H1 (cell line): ENCODE measurements at regions not wholly inside any gene's neighbourhood (a gene's known extent, or its start where the extent isn't known, plus 50 kb on each side); places are given as distances from the start of the nearest gene placed in this dataset.
A peak's percentile ranks its signal among the peaks of the same experiment; 100 is the strongest.

Experiments used
- CTCF ChIA-PET: fragments of 300-600 bp; sonication (Branson Sonifier 250); formaldehyde crosslinking; loops from one replicate; lab custom pipeline; 2021; ENCODE audit not compliant: partially characterized antibody; lab: Charles Lee
- POLR2A ChIA-PET: fragments of 300-600 bp; sonication (Branson Sonifier 250); formaldehyde crosslinking; loops from one replicate; lab custom pipeline; 2021; ENCODE audit warnings: inconsistent platforms; ENCODE audit not compliant: partially characterized antibody; lab: Charles Lee
- DNase-seq, 2 experiments: peaks; one replicate each; pipeline versions ENCODE4 v3.0.0 to v3.0.0-alpha.2; 2010 to 2022; ENCODE audit warnings: low spot score in 2 of 2, low read depth in 1 of 2, mixed read lengths in 1 of 2
- FAIRE-seq: peaks from 2 replicates; lab custom pipeline; 2011; peaks lifted over from hg19 to GRCh38; lab: Jason Lieb, UNC
- H2AFZ ChIP-seq: 2 replicates; pipeline ENCODE4 v1.8.1; 2012; ENCODE audit warnings: low read length, inconsistent platforms
- H2AK5ac ChIP-seq: 2 replicates; pipeline ENCODE4 v1.6.1; 2013; ENCODE audit warnings: low read depth, low read length
- H2BK120ac ChIP-seq: replicated peaks from 2 replicates; pipeline ENCODE3; 2013; ENCODE audit warnings: low read depth, low read length, inconsistent platforms
- H2BK12ac ChIP-seq: 2 replicates; pipeline ENCODE4 v1.6.1; 2013; ENCODE audit warnings: low read depth, low read length
- H2BK15ac ChIP-seq: 2 replicates; pipeline ENCODE4 v1.6.1; 2013; ENCODE audit warnings: low read length
- H2BK20ac ChIP-seq: 2 replicates; pipeline ENCODE4 v1.6.1; 2013; ENCODE audit warnings: low read length
- H2BK5ac ChIP-seq: 2 replicates; pipeline ENCODE4 v1.6.1; 2013; ENCODE audit warnings: low read depth, low read length
- H3K14ac ChIP-seq: 2 replicates; pipeline ENCODE4 v1.6.1; 2013; ENCODE audit warnings: inconsistent platforms; ENCODE audit not compliant: insufficient read length
- H3K18ac ChIP-seq: 2 replicates; pipeline ENCODE4 v1.6.1; 2013; ENCODE audit warnings: low read length; ENCODE audit errors: extremely low read depth
- H3K23ac ChIP-seq: 2 replicates; pipeline ENCODE4 v1.6.1; 2013; ENCODE audit warnings: inconsistent platforms; ENCODE audit not compliant: insufficient read length
- H3K23me2 ChIP-seq: 2 replicates; pipeline ENCODE4 v1.6.1; 2013; ENCODE audit warnings: low read depth, low read length
- H3K27ac ChIP-seq: 2 replicates; pipeline ENCODE4 v1.6.1; 2011; ENCODE audit warnings: low read depth, low read length, inconsistent platforms
- H3K27me3 ChIP-seq, 4 experiments: replicated peaks in 1 of 4; 1 replicate in 1 of 4; 2 replicates in 3 of 4; pipeline versions ENCODE4 v1.6.1 to v1.8.1; 2011 to 2013; ENCODE audit warnings: low read length in 3 of 4, mild to moderate bottlenecking in 3 of 4, inconsistent platforms in 2 of 4, mixed read lengths in 2 of 4, moderate library complexity in 1 of 4; ENCODE audit not compliant: control insufficient read depth in 3 of 4, insufficient read depth in 3 of 4; ENCODE audit errors: extremely low read depth in 1 of 4
- H3K36me3 ChIP-seq, 4 experiments: 2 replicates each; pipeline versions ENCODE4 v1.6.1 to v1.8.1; 2011 to 2013; ENCODE audit warnings: mild to moderate bottlenecking in 4 of 4, low read length in 3 of 4, moderate library complexity in 2 of 4, control low read depth in 1 of 4, inconsistent platforms in 1 of 4; ENCODE audit not compliant: insufficient read depth in 4 of 4, control insufficient read depth in 2 of 4
- H3K4ac ChIP-seq: replicated peaks from 2 replicates; pipeline ENCODE3; 2013; ENCODE audit warnings: low read length, low read depth, mixed read lengths, inconsistent platforms; ENCODE audit not compliant: insufficient read length
- H3K4me1 ChIP-seq, 4 experiments: replicated peaks in 1 of 4; 1 replicate in 1 of 4; 2 replicates in 3 of 4; pipeline versions ENCODE4 v1.6.1 to v1.8.1; 2011 to 2013; ENCODE audit warnings: low read length in 3 of 4, inconsistent platforms in 2 of 4, mixed read lengths in 1 of 4; ENCODE audit not compliant: insufficient read depth in 4 of 4, control insufficient read depth in 3 of 4
- H3K4me2 ChIP-seq, 2 experiments: 2 replicates each; pipeline versions ENCODE4 v1.6.1 to v1.8.1; 2011 to 2013; ENCODE audit warnings: low read depth in 2 of 2, low read length in 2 of 2, control low read depth in 1 of 2, inconsistent platforms in 1 of 2, mild to moderate bottlenecking in 1 of 2; ENCODE audit not compliant: insufficient read depth in 1 of 2
- H3K4me3 ChIP-seq, 4 experiments: fragments of 200-600, 300-600 bp in 1 of 4; sonication (generic), shearing (Covaris generic), sonication (Bioruptor Twin) in 1 of 4; 2 replicates each; pipeline versions ENCODE4 v1.5.1 to v1.8.1; 2011 to 2016; ENCODE audit warnings: low read length in 4 of 4, low read depth in 3 of 4, control low read depth in 2 of 4, inconsistent platforms in 2 of 4, mild to moderate bottlenecking in 2 of 4, mixed read lengths in 1 of 4, moderate library complexity in 1 of 4; ENCODE audit not compliant: insufficient read depth in 2 of 4; ENCODE audit errors: extremely low read depth in 1 of 4
- H3K56ac ChIP-seq: replicated peaks from 2 replicates; pipeline ENCODE3; 2013; ENCODE audit warnings: low read depth, mild to moderate bottlenecking, mixed read lengths, low read length, inconsistent platforms; ENCODE audit not compliant: insufficient read length
- H3K79me1 ChIP-seq: 2 replicates; pipeline ENCODE4 v1.6.1; 2013; ENCODE audit warnings: low read depth, low read length, control low read depth
- H3K79me2 ChIP-seq, 2 experiments: 2 replicates each; pipeline versions ENCODE4 v1.6.1 to v1.8.1; 2012 to 2013; ENCODE audit warnings: low read length in 2 of 2, mild to moderate bottlenecking in 2 of 2, inconsistent platforms in 1 of 2; ENCODE audit not compliant: insufficient read depth in 2 of 2, control insufficient read depth in 1 of 2
- H3K9ac ChIP-seq, 4 experiments: replicated peaks in 1 of 4; 1 replicate in 1 of 4; 2 replicates in 3 of 4; pipeline versions ENCODE4 v1.6.1 to v1.8.1; 2011 to 2013; ENCODE audit warnings: low read depth in 3 of 4, low read length in 3 of 4, control low read depth in 2 of 4, mild to moderate bottlenecking in 2 of 4, moderate library complexity in 2 of 4, inconsistent platforms in 1 of 4; ENCODE audit errors: extremely low read depth in 1 of 4
- H3K9me3 ChIP-seq, 2 experiments: 2 replicates each; pipeline versions ENCODE4 v1.6.1 to v1.8.1; 2012 to 2013; ENCODE audit warnings: mild to moderate bottlenecking in 2 of 2, moderate library complexity in 2 of 2, control low read depth in 1 of 2, inconsistent platforms in 1 of 2, low read depth in 1 of 2, low read length in 1 of 2, mixed read lengths in 1 of 2; ENCODE audit not compliant: insufficient read depth in 2 of 2
- H4K20me1 ChIP-seq, 2 experiments: replicated peaks in 1 of 2; 2 replicates each; pipeline versions ENCODE3 to v1.8.1; 2011 to 2013; ENCODE audit warnings: inconsistent platforms in 2 of 2, low read length in 2 of 2, mild to moderate bottlenecking in 1 of 2; ENCODE audit not compliant: insufficient read depth in 2 of 2, control insufficient read depth in 1 of 2
- H4K5ac ChIP-seq: 2 replicates; pipeline ENCODE4 v1.6.1; 2013; ENCODE audit warnings: low read length, low read depth, mixed read lengths, inconsistent platforms; ENCODE audit not compliant: insufficient read length
- H4K8ac ChIP-seq: 2 replicates; pipeline ENCODE4 v1.8.0; 2013; ENCODE audit warnings: mild to moderate bottlenecking, moderate library complexity, low read length, inconsistent platforms; ENCODE audit not compliant: insufficient read depth; ENCODE audit errors: extremely low read depth
- H4K91ac ChIP-seq: replicated peaks from 2 replicates; pipeline ENCODE3; 2013; ENCODE audit warnings: low read length, mixed read lengths, inconsistent platforms; ENCODE audit not compliant: insufficient read length
- EZH2 ChIP-seq: fragments of 200-600 bp; sonication (generic); IDR thresholded peaks from 2 replicates; pipeline ENCODE4 v1.7.1; 2012; ENCODE audit warnings: low read depth, mild to moderate bottlenecking, moderate library complexity, low read length, inconsistent platforms; ENCODE audit not compliant: severe bottlenecking
- HDAC6 ChIP-seq: IDR thresholded peaks from one replicate; pipeline ENCODE4 v1.7.1; 2012; ENCODE audit warnings: low read depth, mild to moderate bottlenecking, inconsistent platforms, low read length, moderate library complexity
- RXRA ChIP-seq: IDR thresholded peaks from 2 replicates; pipeline ENCODE4 v1.6.1; 2011; ENCODE audit warnings: low read depth, mild to moderate bottlenecking, low read length, moderate library complexity; ENCODE audit not compliant: insufficient read depth
- SIRT6 ChIP-seq: IDR thresholded peaks from one replicate; pipeline ENCODE4 v1.7.1; 2012; ENCODE audit warnings: low read length, inconsistent platforms
- SIX5 ChIP-seq: IDR thresholded peaks from 2 replicates; pipeline ENCODE4 v1.6.1; 2011; ENCODE audit warnings: mild to moderate bottlenecking, low read depth, low read length
- WGBS, 2 experiments: shearing (Covaris generic) in 1 of 2; methylation state at CpG; one replicate each; pipeline versions ENCODE4 v1.1.6 to v1.1.7; 2013 to 2015; ENCODE audit warnings: low lambda C conversion rate in 2 of 2, mixed read lengths in 2 of 2, inconsistent platforms in 1 of 2, low coverage in 1 of 2, missing lambda C conversion rate in 1 of 2; ENCODE audit not compliant: insufficient replicate concordance in 2 of 2, insufficient coverage in 1 of 2, insufficient read length in 1 of 2; ENCODE audit errors: extremely low coverage in 1 of 2, missing lambda C conversion rate in 1 of 2; 5-methylcytosine and 5-hydroxymethylcytosine counted together

DNA sequence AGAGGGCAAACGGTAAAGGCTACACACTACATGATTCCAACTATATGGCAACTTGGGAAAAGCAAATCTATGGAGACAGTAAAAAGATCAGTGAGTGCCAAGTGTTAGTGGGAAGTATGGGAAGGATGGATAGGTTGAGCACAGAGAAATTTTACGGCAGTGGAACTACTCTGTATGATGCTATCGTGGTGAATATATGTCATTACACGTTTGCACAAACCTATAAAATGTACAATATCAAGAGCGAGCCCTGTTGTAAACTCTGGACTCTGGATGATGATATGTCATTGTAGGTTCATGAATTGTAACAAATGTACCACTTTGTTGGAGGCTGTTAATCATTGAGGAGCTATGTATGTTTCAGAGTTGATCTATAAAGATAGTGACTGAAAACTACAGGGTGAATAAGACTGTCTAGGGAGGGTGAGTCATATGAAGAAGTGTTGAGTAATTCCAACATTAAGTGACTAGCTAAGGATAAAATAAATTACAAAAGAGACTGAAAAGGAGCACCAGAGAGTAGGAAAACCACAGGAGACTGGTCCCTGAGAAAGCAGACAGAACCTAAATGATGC is 349.2 kb upstream of the LMO3 start:
- Histone ChIP-seq H3K27me3 (no peaks in the 10 kb centered on the region), H4K91ac (no peak overlapping the region), H2BK5ac (no peak overlapping the region), H3K79me1 (no peaks in the 10 kb centered on the region), H3K36me3 (no peaks in the 10 kb centered on the region), H3K4me3 (no peak overlapping the region), H3K79me2 (no peaks in the 10 kb centered on the region), H3K23me2 (no peaks in the 10 kb centered on the region), H3K4ac (no peak overlapping the region), H2BK120ac (no peak overlapping the region), H3K23ac (no peak overlapping the region), H4K20me1 (no peaks in the 10 kb centered on the region), H3K56ac (no peak overlapping the region), H3K9me3 (no peaks in the 10 kb centered on the region), H2BK12ac (no peak overlapping the region), H2AK5ac (no peak overlapping the region), H2BK15ac (no peak overlapping the region), H3K18ac (no peak overlapping the region), H2AFZ (no peak overlapping the region), H4K5ac (no peak overlapping the region), H3K4me1 (0 out of 7 replicates have a peak, but pooled peaks cover 0 to under 1% (median 0%) of the 10 kb centered on the region in 4 experiments), H3K27ac (no peak overlapping the region), H3K4me2 (no peak overlapping the region), H4K8ac (no peak overlapping the region)
- 91% methylated on average over 5 of the region's 5 CpGs; no CpG with 5 or more reads in 1 of the 2 experiments for WGBS, 2 experiments
- no peak for FAIRE-seq
- no peak for DNase-seq
- TF ChIP-seq RXRA, result no peak
- no peak for TF ChIP-seq SIX5
- no peak for TF ChIP-seq SIRT6
- TF ChIP-seq HDAC6, result no peak
- TF ChIP-seq EZH2, result no peak
- TF ChIP-seq, all 59 proteins: peak for 0
- POLR2A ChIA-PET, result no interaction called here
- H3K14ac ChIP-seq, result no peak overlapping the region
- H2BK20ac ChIP-seq, result no peak overlapping the region
- peak overlapping the region in 1 of 4 experiments; percentile 34; a peak in 1 of 7 replicates for H3K9ac ChIP-seq
- CTCF ChIA-PET, result no interaction called here
